ENCODE measurements at regions not wholly inside any gene's neighbourhood (a gene's known extent, or its start where the extent isn't known, plus 50 kb on each side); places are given as distances from the start of the nearest gene placed in this dataset.

DNA sequence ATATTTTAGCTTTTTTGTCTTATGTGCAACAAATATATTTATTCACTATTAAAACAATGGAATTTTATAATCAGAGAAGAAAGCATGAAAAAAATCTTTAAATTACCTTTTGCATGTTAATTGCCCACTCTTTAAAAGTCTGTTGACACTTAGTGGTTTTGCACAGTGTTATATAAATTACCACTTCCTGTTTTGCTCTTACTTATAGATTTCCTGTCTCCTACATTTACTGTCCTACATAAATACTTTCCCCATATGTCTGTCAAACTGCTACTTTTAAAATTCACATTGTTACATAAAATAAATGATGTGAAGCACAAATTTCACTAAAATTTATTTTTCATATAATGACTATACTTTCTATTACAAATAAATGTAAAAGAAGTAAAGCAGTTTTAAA, 161.1 kb upstream of the NDST4 start:
- TF ChIP-seq YY1 (IDR thresholded peaks at IDR 0.05; ENCODE audit: low read depth) (no peak), EGR1 (IDR thresholded peaks at IDR 0.05) (no peak), TEAD4 (IDR thresholded peaks at IDR 0.05) (no peak), NFIC (IDR thresholded peaks at IDR 0.05) (no peak), CEBPB (IDR thresholded peaks at IDR 0.05) (no peak), RAD21 (IDR thresholded peaks at IDR 0.05; ENCODE audit: low read depth) (no peak), FOXM1 (IDR thresholded peaks at IDR 0.05; ENCODE audit: borderline replicate concordance, low read depth) (no peak), TCF12 (IDR thresholded peaks at IDR 0.05; ENCODE audit: low read depth) (no peak)
- TF ChIP-seq, protein P1, sequence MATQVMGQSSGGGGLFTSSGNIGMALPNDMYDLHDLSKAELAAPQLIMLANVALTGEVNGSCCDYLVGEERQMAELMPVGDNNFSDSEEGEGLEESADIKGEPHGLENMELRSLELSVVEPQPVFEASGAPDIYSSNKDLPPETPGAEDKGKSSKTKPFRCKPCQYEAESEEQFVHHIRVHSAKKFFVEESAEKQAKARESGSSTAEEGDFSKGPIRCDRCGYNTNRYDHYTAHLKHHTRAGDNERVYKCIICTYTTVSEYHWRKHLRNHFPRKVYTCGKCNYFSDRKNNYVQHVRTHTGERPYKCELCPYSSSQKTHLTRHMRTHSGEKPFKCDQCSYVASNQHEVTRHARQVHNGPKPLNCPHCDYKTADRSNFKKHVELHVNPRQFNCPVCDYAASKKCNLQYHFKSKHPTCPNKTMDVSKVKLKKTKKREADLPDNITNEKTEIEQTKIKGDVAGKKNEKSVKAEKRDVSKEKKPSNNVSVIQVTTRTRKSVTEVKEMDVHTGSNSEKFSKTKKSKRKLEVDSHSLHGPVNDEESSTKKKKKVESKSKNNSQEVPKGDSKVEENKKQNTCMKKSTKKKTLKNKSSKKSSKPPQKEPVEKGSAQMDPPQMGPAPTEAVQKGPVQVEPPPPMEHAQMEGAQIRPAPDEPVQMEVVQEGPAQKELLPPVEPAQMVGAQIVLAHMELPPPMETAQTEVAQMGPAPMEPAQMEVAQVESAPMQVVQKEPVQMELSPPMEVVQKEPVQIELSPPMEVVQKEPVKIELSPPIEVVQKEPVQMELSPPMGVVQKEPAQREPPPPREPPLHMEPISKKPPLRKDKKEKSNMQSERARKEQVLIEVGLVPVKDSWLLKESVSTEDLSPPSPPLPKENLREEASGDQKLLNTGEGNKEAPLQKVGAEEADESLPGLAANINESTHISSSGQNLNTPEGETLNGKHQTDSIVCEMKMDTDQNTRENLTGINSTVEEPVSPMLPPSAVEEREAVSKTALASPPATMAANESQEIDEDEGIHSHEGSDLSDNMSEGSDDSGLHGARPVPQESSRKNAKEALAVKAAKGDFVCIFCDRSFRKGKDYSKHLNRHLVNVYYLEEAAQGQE (IDR thresholded peaks at IDR 0.05; ENCODE audit: low read depth): no peak

DNA sequence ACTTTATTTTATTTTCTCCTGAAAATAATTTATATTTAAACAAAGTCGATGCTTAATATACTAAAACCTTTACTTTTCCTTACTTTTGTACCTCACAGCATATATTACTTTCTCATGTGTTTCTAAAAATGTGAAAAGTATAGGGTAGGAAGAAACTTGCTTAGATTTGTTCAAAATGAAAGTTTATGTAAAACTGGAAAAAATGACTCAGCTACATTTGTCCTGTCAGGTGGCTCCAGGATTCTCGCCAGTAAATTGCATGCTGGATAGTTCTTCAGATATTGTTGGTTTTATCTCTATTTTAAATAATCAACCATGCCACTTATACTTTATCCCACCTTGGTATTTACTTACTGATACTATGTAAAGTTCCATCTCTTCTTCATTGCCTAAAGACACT, 159.2 kb upstream of the NDST4 start:
- TF ChIP-seq RAD21 (IDR thresholded peaks at IDR 0.05; ENCODE audit: low read depth): no peak
- TF ChIP-seq EGR1 (IDR thresholded peaks at IDR 0.05): no peak
- TF ChIP-seq FOXM1 (IDR thresholded peaks at IDR 0.05; ENCODE audit: borderline replicate concordance, low read depth): no peak

DNA sequence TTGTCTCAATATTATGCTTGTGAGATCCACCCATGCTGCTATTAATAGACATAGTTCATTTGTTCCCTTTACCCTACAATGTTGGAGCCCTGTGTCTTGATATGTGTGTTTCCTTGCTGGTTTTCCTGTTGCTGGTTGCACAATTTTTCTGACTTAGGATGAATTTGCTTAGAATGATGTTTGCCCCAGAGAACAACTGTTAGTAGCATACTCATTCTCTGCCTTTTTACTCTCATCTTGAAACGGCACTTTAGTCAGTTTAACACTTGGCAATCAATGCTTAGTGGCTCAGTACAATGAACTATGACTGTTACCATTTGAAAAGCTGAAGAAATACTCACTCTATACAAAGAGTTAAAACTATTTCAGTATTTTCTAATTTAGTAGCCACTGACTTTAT, 158.8 kb upstream of the NDST4 start:
- TF ChIP-seq EGR1 (IDR thresholded peaks at IDR 0.05) (no peak), CEBPB (IDR thresholded peaks at IDR 0.05) (no peak), ZBTB7A (IDR thresholded peaks at IDR 0.05; ENCODE audit: low read depth) (no peak), TCF12 (IDR thresholded peaks at IDR 0.05; ENCODE audit: low read depth) (no peak), NFIC (IDR thresholded peaks at IDR 0.05) (no peak), RAD21 (IDR thresholded peaks at IDR 0.05; ENCODE audit: low read depth) (no peak), TAF1 (IDR thresholded peaks at IDR 0.05; ENCODE audit: low read depth) (no peak), CREB1 (IDR thresholded peaks at IDR 0.05; ENCODE audit: low read depth) (no peak), FOXM1 (IDR thresholded peaks at IDR 0.05; ENCODE audit: borderline replicate concordance, low read depth) (no peak), YY1 (IDR thresholded peaks at IDR 0.05; ENCODE audit: low read depth) (no peak), TEAD4 (IDR thresholded peaks at IDR 0.05) (no peak), EP300 (IDR thresholded peaks at IDR 0.05; ENCODE audit: borderline replicate concordance) (no peak)
- TF ChIP-seq, protein P2, sequence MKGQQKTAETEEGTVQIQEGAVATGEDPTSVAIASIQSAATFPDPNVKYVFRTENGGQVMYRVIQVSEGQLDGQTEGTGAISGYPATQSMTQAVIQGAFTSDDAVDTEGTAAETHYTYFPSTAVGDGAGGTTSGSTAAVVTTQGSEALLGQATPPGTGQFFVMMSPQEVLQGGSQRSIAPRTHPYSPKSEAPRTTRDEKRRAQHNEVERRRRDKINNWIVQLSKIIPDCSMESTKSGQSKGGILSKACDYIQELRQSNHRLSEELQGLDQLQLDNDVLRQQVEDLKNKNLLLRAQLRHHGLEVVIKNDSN (IDR thresholded peaks at IDR 0.05): no peak
- TF ChIP-seq, protein P1 (IDR thresholded peaks at IDR 0.05; ENCODE audit: low read depth): no peak
- TF ChIP-seq, protein P3, sequence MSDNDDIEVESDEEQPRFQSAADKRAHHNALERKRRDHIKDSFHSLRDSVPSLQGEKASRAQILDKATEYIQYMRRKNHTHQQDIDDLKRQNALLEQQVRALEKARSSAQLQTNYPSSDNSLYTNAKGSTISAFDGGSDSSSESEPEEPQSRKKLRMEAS (IDR thresholded peaks at IDR 0.05): no peak

DNA sequence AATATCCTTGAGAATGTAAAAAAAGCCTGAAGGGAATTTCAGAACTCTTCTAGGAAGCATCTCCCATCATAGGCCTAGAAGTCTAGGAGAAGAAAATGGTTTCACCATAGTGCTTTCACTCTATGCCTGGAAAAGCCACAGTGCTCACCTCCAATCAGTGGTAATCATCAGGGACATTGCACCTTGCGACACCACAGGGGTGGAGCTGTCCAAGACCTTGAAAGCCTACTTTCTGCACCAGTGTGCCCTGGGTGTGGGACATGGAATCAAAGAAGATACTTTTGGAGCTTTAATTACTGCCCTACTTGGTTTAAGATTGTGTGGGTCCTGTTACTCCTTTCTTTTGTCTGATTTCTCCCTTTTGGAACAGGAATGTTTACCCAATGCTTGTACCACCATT, 146.8 kb upstream of the NDST4 start:
- TF ChIP-seq YY1 (IDR thresholded peaks at IDR 0.05; ENCODE audit: low read depth) (no peak), NFIC (IDR thresholded peaks at IDR 0.05) (no peak), CEBPB (IDR thresholded peaks at IDR 0.05) (no peak), CREB1 (IDR thresholded peaks at IDR 0.05; ENCODE audit: low read depth) (no peak), TAF1 (IDR thresholded peaks at IDR 0.05; ENCODE audit: low read depth) (no peak)
- TF ChIP-seq, protein P3 (IDR thresholded peaks at IDR 0.05): no peak
- TF ChIP-seq, protein P1 (IDR thresholded peaks at IDR 0.05; ENCODE audit: low read depth): 0 out of 2 replicates have a peak, but pooled peaks have one; percentile 31
- TF ChIP-seq, protein P2 (IDR thresholded peaks at IDR 0.05): no peak

DNA sequence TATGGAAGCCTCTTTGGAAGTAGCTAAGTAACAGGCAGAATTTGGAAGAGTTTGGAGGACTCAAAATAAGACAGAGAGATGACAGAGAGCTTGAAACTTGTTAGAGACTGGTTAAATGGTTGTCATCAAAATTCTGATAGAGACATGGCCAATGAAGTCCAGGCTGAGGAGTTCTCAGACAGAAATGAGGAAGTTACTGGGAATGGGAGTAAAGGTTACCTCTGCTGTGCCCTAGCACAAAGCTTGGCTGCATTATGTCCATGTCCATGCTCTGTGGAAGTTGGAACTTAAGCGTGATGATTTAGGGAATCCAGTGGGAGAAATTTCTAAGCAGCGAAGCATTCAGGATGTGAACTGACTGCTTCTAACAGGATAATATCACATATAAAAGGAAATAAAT, 146.2 kb upstream of the NDST4 start:
- TF ChIP-seq, protein P1 (IDR thresholded peaks at IDR 0.05; ENCODE audit: low read depth): no peak
- TF ChIP-seq, protein P2 (IDR thresholded peaks at IDR 0.05): no peak
- TF ChIP-seq TEAD4 (IDR thresholded peaks at IDR 0.05) (no peak), TAF1 (IDR thresholded peaks at IDR 0.05; ENCODE audit: low read depth) (no peak), FOXM1 (IDR thresholded peaks at IDR 0.05; ENCODE audit: borderline replicate concordance, low read depth) (no peak), CREB1 (IDR thresholded peaks at IDR 0.05; ENCODE audit: low read depth) (no peak), EP300 (IDR thresholded peaks at IDR 0.05; ENCODE audit: borderline replicate concordance) (no peak), RAD21 (IDR thresholded peaks at IDR 0.05; ENCODE audit: low read depth) (no peak), YY1 (IDR thresholded peaks at IDR 0.05; ENCODE audit: low read depth) (no peak), NFIC (IDR thresholded peaks at IDR 0.05) (no peak)
- TF ChIP-seq, protein P3 (IDR thresholded peaks at IDR 0.05): no peak
